ENCODE measurements at regions not wholly inside any gene's neighbourhood (a gene's known extent, or its start where the extent isn't known, plus 50 kb on each side); places are given as distances from the start of the nearest gene placed in this dataset.

DNA sequence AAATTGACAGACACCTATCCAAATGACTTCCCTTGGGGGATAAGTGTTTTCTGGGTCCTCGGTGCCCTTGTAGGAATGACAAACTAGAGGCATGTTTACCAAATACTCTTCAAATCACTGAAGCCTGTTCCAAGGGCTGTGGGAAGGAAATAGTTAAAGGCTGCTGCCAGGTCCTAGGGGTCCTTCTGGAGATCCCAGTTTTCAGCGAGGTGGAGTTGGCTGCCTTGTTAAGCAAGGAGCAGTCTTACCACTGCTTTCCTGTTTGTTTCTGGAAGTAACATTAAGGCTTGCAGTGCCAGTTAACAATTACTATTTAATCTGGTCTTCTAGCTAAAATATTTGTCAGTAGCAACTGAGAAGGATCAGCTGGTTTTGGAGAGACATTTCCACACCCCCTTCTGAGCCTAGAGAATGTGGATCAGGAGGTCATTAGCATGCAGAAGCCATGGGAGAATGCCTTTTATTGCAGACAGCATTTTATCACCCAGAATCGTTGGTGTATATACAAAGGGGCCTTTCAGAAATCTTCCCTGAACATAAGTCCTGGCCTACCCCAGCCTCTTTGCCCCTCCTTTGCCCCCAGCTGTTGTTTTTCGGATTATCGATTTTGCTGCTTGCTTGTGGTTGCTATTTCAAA, 238.8 kb downstream of the DMAC1 start:
- TF ChIP-seq CTCF (tag by site-specific recombination; IDR thresholded peaks at IDR 0.05), result no peak
- TF ChIP-seq ZNF24 (tag by site-specific recombination; IDR thresholded peaks at IDR 0.05), result no peak
- no peak for TF ChIP-seq PBX3 (CRISPR knock-in tag; IDR thresholded peaks at IDR 0.05)
- no peak for TF ChIP-seq KLF10 (tag by site-specific recombination; IDR thresholded peaks at IDR 0.05)
- no peak for TF ChIP-seq ZSCAN30 (tag by site-specific recombination; IDR thresholded peaks at IDR 0.05)
- no peak for TF ChIP-seq ZNF548 (tag by site-specific recombination; IDR thresholded peaks at IDR 0.05)
- TF ChIP-seq ZNF654 (tag by site-specific recombination; IDR thresholded peaks at IDR 0.05; ENCODE audit: low read depth), result no peak
- no peak for TF ChIP-seq ZNF629 (tag by site-specific recombination; IDR thresholded peaks at IDR 0.05)
- TF ChIP-seq TCF7L2 (IDR thresholded peaks at IDR 0.05; ENCODE audit: borderline replicate concordance, low read depth, low read length), result no peak
- TF ChIP-seq ZNF530 (tag by site-specific recombination; IDR thresholded peaks at IDR 0.05; ENCODE audit: low read depth), result no peak

Measured in HEK293 (cell line).